ENCODE measurements at regions not wholly inside any gene's neighbourhood (a gene's known extent, or its start where the extent isn't known, plus 50 kb on each side); places are given as distances from the start of the nearest gene placed in this dataset.

GRCh38 chr6:14798594-14798982 lies 447.3 kb upstream of the JARID2 start:
- intact Hi-C loops (cut with DNase I) = no loop called here
- no peak for DNase-seq (ENCODE audit: low spot score)

GRCh38 chr6:14798996-14799588 lies 446.8 kb upstream of the JARID2 start:
- DNase-seq (ENCODE audit: low spot score) = no peak
- intact Hi-C loops (cut with DNase I) = no loop called here

DNA sequence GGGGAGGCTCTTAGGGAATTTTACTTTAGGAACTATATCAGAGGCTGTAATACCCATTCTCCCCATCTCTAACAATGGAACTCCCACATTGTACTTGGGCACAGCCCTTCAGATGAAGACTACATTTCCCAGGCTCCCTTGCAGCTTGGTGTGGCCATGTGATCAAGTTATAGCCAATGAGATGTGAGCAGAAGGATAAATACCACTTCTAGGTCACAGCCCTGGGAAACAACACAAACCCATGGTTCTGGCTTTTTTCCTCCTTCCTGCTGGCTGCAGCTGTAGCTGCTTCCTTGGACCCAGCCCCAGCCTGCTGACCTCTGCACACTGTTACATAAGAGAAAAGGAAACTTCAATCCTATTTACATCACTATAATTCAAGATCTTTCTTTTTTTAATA lies 445.9 kb upstream of the JARID2 start:
- intact Hi-C loops (cut with DNase I) = no loop called here
- no peak for DNase-seq (ENCODE audit: low spot score)

GRCh38 chr6:14802514-14803160 lies 443.2 kb upstream of the JARID2 start:
- intact Hi-C loops (cut with DNase I) = no loop called here
- no peak for DNase-seq (ENCODE audit: low spot score)

GRCh38 chr6:14804001-14804784 lies 441.7 kb upstream of the JARID2 start:
- DNase-seq (ENCODE audit: low spot score) = no peak
- intact Hi-C loops (cut with DNase I) = no loop called here

GRCh38 chr6:14804785-14805210 lies 441.1 kb upstream of the JARID2 start:
- peak; percentile 92 for DNase-seq (ENCODE audit: low spot score)

GRCh38 chr6:14806101-14806500 lies 439.8 kb upstream of the JARID2 start:
- intact Hi-C loops (cut with DNase I) = no loop called here
- DNase-seq (ENCODE audit: low spot score) = no peak

More at GRCh38 chr6:14804785-14805210, 441.1 kb upstream of the JARID2 start:
- intact Hi-C loops (cut with DNase I) = no loop called here

DNA sequence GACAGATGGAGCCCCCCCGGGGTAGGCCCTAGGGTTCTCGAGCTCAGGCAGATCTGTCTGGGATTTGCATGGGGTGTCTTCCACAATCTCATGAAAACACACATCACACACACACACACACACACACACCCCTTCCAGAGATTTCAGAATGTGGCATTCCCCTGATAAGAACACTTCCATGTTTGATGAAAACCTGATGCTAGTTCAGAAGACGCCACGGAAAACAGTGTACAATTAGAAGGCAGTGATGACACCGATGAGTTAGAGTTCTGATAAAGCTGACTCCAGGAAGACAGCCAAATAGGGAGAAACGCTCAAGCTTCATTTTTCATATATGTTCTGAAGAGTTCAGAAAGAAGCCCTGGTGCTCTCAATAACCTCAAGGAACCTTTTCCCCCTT lies 438.7 kb upstream of the JARID2 start:
- intact Hi-C loops (cut with DNase I) = no loop called here

GRCh38 chr6:14807971-14808370 lies 437.9 kb upstream of the JARID2 start:
- intact Hi-C loops (cut with DNase I) = no loop called here
- no peak for DNase-seq (ENCODE audit: low spot score)

More for the DNA sequence above, 438.7 kb upstream of the JARID2 start:
- no peak for DNase-seq (ENCODE audit: low spot score)

DNA sequence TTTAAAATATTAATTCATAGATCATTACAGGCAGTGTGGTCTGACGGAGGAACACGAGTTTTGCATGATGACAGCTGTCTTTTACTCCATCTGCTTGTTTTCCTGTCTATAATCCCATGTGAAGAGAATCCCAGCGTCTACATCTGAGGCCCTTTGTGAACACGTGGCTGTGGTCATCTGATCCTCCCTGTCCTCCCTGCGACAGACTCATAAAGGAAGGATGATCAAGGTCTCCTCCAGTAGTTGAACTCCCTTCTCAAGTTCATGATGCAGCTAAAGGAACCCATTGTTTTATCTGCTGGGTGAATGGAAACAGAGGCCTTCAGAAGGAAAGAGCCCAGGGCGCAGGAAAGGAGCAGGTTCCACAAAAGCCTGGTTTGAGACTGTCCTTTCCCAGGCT lies 435.8 kb upstream of the JARID2 start:
- intact Hi-C loops (cut with DNase I) = no loop called here
- DNase-seq (ENCODE audit: low spot score) = no peak

DNA sequence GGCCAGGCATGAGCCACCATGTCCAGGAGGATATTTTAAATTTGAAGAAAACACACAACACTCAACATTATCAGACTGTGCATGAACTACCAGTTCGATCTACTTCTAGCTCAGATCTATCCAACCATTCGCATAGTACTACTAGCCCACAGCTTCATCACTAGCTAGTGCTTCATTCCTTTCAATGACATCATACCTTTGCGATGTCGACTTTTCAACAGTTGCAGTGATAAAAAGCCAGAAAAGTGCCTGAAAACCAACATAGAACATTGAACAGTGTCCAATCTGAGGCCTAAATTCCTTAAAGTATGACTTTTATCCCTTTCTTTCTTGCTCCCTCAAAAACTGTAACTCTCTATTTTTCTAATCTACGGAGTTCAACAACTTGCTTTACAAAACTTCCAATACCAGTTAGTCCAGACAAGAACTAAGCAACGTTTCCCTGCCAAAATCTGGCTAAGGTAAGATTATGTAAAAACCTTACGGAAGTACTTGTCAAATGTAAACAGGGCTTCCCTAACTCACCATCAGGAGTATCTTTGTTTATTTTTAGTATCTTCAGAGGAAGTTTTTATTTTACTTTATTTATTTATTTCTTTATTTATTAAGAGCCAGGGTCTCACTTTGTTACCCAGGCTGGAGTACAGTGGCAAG lies 434.0 kb upstream of the JARID2 start:
- DNase-seq (ENCODE audit: low spot score) = no peak
- intact Hi-C loops (cut with DNase I) = no loop called here

- no peak for DNase-seq (ENCODE audit: low spot score)
- intact Hi-C loops (cut with DNase I) = no loop called here
Measured at GRCh38 chr6:14814016-14814415, 431.9 kb upstream of the JARID2 start.

- no peak for DNase-seq (ENCODE audit: low spot score)
- intact Hi-C loops (cut with DNase I) = no loop called here
Measured at GRCh38 chr6:14816116-14816859, 429.6 kb upstream of the JARID2 start.

- no peak for DNase-seq (ENCODE audit: low spot score)
- intact Hi-C loops (cut with DNase I) = no loop called here
Measured at GRCh38 chr6:14817074-14817473, 428.8 kb upstream of the JARID2 start.

GRCh38 chr6:14818422-14818884 lies 427.4 kb upstream of the JARID2 start:
- no peak for DNase-seq (ENCODE audit: low spot score)
- intact Hi-C loops (cut with DNase I) = no loop called here

GRCh38 chr6:14819001-14819400 lies 426.9 kb upstream of the JARID2 start:
- no peak for DNase-seq (ENCODE audit: low spot score)
- intact Hi-C loops (cut with DNase I) = no loop called here

DNA sequence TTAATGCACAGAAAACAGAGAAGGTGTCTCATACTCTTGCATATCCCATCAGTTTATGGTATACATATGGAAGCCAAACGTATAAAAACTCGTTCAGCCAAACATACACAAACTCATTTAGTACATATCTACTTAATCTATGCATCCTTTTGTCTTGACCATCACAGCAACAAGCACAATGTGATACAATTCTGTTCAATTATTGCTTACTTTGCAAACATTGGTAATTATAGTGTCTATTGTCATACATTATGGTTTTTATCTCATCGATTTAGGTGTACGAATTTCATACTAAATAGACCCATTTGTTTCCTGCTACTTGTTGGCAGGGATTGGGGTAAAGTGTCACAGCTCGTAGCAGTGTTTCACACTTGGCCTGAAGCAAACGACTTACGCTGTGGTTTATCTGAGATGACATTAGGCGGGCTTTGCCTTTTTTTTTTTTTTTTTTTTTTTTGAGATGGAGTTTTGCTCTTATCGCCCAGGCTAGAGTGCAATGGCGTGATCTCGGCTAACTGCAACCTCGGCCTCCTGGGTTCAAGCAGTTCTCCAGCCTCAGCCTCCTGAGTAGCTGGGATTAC lies 425.9 kb upstream of the JARID2 start:
- intact Hi-C loops (cut with DNase I) = no loop called here

GRCh38 chr6:14822012-14822553 lies 423.8 kb upstream of the JARID2 start:
- DNase-seq (ENCODE audit: low spot score) = no peak
- intact Hi-C loops (cut with DNase I) = no loop called here

More for the DNA sequence above, 425.9 kb upstream of the JARID2 start:
- DNase-seq (ENCODE audit: low spot score) = no peak

DNA sequence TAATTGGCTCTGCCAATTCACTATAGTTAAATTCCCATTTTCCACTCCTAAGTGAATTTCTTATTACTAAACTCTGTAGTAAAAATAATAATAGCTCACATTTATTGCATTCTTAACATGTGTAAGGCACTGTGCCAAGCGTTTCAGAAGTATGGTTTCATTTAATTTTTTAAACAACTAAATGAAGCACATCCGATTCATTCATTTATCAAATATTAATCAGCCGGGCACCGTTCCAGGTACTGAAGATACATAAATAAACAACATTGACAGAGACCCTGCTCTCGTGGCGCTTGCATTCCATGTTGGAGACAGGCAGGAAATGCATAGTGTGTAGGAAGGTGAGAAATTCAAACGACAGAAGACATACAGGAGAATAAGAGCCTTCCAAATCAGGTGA lies 423.2 kb upstream of the JARID2 start:
- no peak for DNase-seq (ENCODE audit: low spot score)
- intact Hi-C loops (cut with DNase I) = no loop called here
